Tibial artery (tissue), 4 donors: ENCODE measurements at regions not wholly inside any gene's neighbourhood (a gene's known extent, or its start where the extent isn't known, plus 50 kb on each side); places are given as distances from the start of the nearest gene placed in this dataset.
"Not testable (repeated sequence)": the region's sequence is repeated elsewhere in the genome, so short reads cannot be mapped to it uniquely, and the experiment has no call there.

Source experiments
- DNase-seq, 2 donors: peaks; one replicate each; pipeline ENCODE4 v3.0.0-alpha.2; 2019
- H3K27ac ChIP-seq, 2 donors: fragments of 200-600 bp; sonication (generic) in 1 of 2; 1 replicate in 1 of 2; 2 replicates in 1 of 2; pipeline ENCODE4 v1.5.1; 2018 to 2019; ENCODE audit warnings: mild to moderate bottlenecking in 1 of 2
- H3K27me3 ChIP-seq, 2 donors: fragments of 200-600 bp; sonication (generic) in 1 of 2; one replicate each; pipeline versions ENCODE4 v1.5.1 to v1.6.0; 2016 to 2019
- H3K36me3 ChIP-seq, 3 donors: fragments of 200-600 bp; sonication (generic) in 2 of 3; one replicate each; pipeline ENCODE4 v1.5.1; 2016 to 2019; ENCODE audit warnings: mild to moderate bottlenecking in 2 of 3
- H3K4me1 ChIP-seq, 4 donors: fragments of 200-600 bp; sonication (generic) in 2 of 4; 1 replicate in 3 of 4; 2 replicates in 1 of 4; pipeline ENCODE4 v1.5.1; 2016 to 2019
- H3K4me3 ChIP-seq, 2 donors: fragments of 200-600 bp; sonication (generic) in 1 of 2; 1 replicate in 1 of 2; 2 replicates in 1 of 2; pipeline ENCODE4 v1.5.1; 2018 to 2019; ENCODE audit warnings: mild to moderate bottlenecking in 2 of 2
- H3K9me3 ChIP-seq, 3 donors: fragments of 200-600 bp; sonication (generic) in 1 of 3; one replicate each; pipeline ENCODE4 v1.5.1; 2016 to 2019
- CTCF ChIP-seq, 2 experiments: fragments of 200-600 bp in 1 of 2; fragments of 450-650 bp in 1 of 2; IDR thresholded peaks; one replicate each; pipeline ENCODE4 v1.5.1; 2017 to 2019; ENCODE audit warnings: antibody characterized with exemption in 2 of 2, mild to moderate bottlenecking in 1 of 2, moderate library complexity in 1 of 2
- intact Hi-C: fragments of 100-400 bp; cut with DNase I; formaldehyde crosslinking; loops from one replicate; pipeline ENCODE4 v1.15.0; 2023; ENCODE audit warnings: low total_unique reads

GRCh38 chr13:18643644-18644172 is 537.9 kb downstream of the TUBA3C start:
- H3K4me1 ChIP-seq, H3K27ac ChIP-seq, intact Hi-C loops, H3K27me3 ChIP-seq, DNase-seq, H3K4me3 ChIP-seq, H3K36me3 ChIP-seq, H3K9me3 ChIP-seq: not testable (repeated sequence)

- H3K36me3 ChIP-seq, H3K27ac ChIP-seq, H3K4me1 ChIP-seq, H3K27me3 ChIP-seq, H3K9me3 ChIP-seq, H3K4me3 ChIP-seq, DNase-seq, intact Hi-C loops: not testable (repeated sequence)
Observed at GRCh38 chr13:18628928-18629327, 552.7 kb downstream of the TUBA3C start.

GRCh38 chr13:18628428-18628827 is 553.2 kb downstream of the TUBA3C start:
- no peak for DNase-seq
- no peak for TF ChIP-seq CTCF (IDR thresholded peaks at IDR 0.05)
- intact Hi-C loops = no loop called here
- H3K4me1 ChIP-seq = no peaks in the 10 kb centered on the region
- H3K4me3 ChIP-seq = no peak overlapping the region
- H3K36me3 ChIP-seq = no peaks in the 10 kb centered on the region
- H3K27me3 ChIP-seq = no peaks in the 10 kb centered on the region
- no peak overlapping the region for H3K27ac ChIP-seq
- H3K9me3 ChIP-seq = peaks cover 0 to 3% (median 0%) of the 10 kb centered on the region in 3 donors

- DNase-seq, H3K9me3 ChIP-seq, H3K27ac ChIP-seq, intact Hi-C loops, H3K4me1 ChIP-seq, H3K36me3 ChIP-seq, H3K27me3 ChIP-seq, H3K4me3 ChIP-seq: not testable (repeated sequence)
Observed at GRCh38 chr13:18624061-18624460, 557.6 kb downstream of the TUBA3C start.

- H3K4me1 ChIP-seq, H3K9me3 ChIP-seq, intact Hi-C loops, H3K36me3 ChIP-seq, H3K27me3 ChIP-seq, DNase-seq, H3K27ac ChIP-seq, H3K4me3 ChIP-seq: not testable (repeated sequence)
Observed at GRCh38 chr13:18618442-18618841, 563.2 kb downstream of the TUBA3C start.

- intact Hi-C loops, H3K36me3 ChIP-seq, H3K27ac ChIP-seq, H3K4me3 ChIP-seq, H3K27me3 ChIP-seq, DNase-seq, H3K9me3 ChIP-seq, H3K4me1 ChIP-seq: not testable (repeated sequence)
Observed at GRCh38 chr13:18610476-18610875, 571.1 kb downstream of the TUBA3C start.

- DNase-seq, H3K27ac ChIP-seq, H3K36me3 ChIP-seq, H3K4me1 ChIP-seq, H3K4me3 ChIP-seq, H3K27me3 ChIP-seq, intact Hi-C loops, H3K9me3 ChIP-seq: not testable (repeated sequence)
Observed at GRCh38 chr13:18609371-18609770, 572.3 kb downstream of the TUBA3C start.

- intact Hi-C loops, H3K27ac ChIP-seq, H3K4me1 ChIP-seq: not testable (repeated sequence)
Observed at GRCh38 chr13:18608851-18609250, 572.8 kb downstream of the TUBA3C start.

GRCh38 chr13:18600366-18600765 is 581.3 kb downstream of the TUBA3C start:
- H3K4me3 ChIP-seq, intact Hi-C loops, DNase-seq, H3K27ac ChIP-seq, H3K36me3 ChIP-seq, H3K27me3 ChIP-seq, H3K4me1 ChIP-seq, H3K9me3 ChIP-seq: not testable (repeated sequence)

More at GRCh38 chr13:18608851-18609250, 572.8 kb downstream of the TUBA3C start:
- DNase-seq, H3K27me3 ChIP-seq, H3K9me3 ChIP-seq, H3K36me3 ChIP-seq, H3K4me3 ChIP-seq: not testable (repeated sequence)

- H3K9me3 ChIP-seq, H3K4me3 ChIP-seq, H3K4me1 ChIP-seq, DNase-seq, H3K36me3 ChIP-seq, H3K27ac ChIP-seq, intact Hi-C loops, H3K27me3 ChIP-seq: not testable (repeated sequence)
Observed at GRCh38 chr13:18599791-18600211, 581.8 kb downstream of the TUBA3C start.

- H3K27me3 ChIP-seq, DNase-seq, H3K9me3 ChIP-seq, intact Hi-C loops, H3K4me1 ChIP-seq, H3K36me3 ChIP-seq, H3K4me3 ChIP-seq, H3K27ac ChIP-seq: not testable (repeated sequence)
Observed at GRCh38 chr13:18598543-18598942, 583.1 kb downstream of the TUBA3C start.

- H3K27ac ChIP-seq, H3K9me3 ChIP-seq, H3K27me3 ChIP-seq, H3K4me3 ChIP-seq, H3K36me3 ChIP-seq, DNase-seq, H3K4me1 ChIP-seq, intact Hi-C loops: not testable (repeated sequence)
Observed at GRCh38 chr13:18597940-18598339, 583.7 kb downstream of the TUBA3C start.

- DNase-seq, intact Hi-C loops, H3K4me1 ChIP-seq, H3K27ac ChIP-seq, H3K36me3 ChIP-seq, H3K4me3 ChIP-seq, H3K27me3 ChIP-seq, H3K9me3 ChIP-seq: not testable (repeated sequence)
Observed at GRCh38 chr13:18577103-18577502, 604.5 kb downstream of the TUBA3C start.

- H3K36me3 ChIP-seq, H3K9me3 ChIP-seq, H3K27me3 ChIP-seq, H3K4me1 ChIP-seq, H3K27ac ChIP-seq, H3K4me3 ChIP-seq, intact Hi-C loops: not testable (repeated sequence)
- DNase-seq = peak in 1 of 2 donors; percentile 33
Observed at GRCh38 chr13:18567890-18568289, 613.7 kb downstream of the TUBA3C start.
